Prostate gland (tissue), 2 donors: ENCODE measurements at regions not wholly inside any gene's neighbourhood (a gene's known extent, or its start where the extent isn't known, plus 50 kb on each side); places are given as distances from the start of the nearest gene placed in this dataset.

Experiments
- CTCF ChIP-seq, 4 experiments: fragments of 200-600 bp in 2 of 4; fragments of 450-650 bp in 2 of 4; sonication (generic) in 2 of 4; IDR thresholded peaks; 1 replicate in 3 of 4; 2 replicates in 1 of 4; pipeline ENCODE4 v1.5.1; 2016 to 2019; ENCODE audit warnings: antibody characterized with exemption in 4 of 4, mild to moderate bottlenecking in 2 of 4, moderate library complexity in 2 of 4
- POLR2A ChIP-seq: fragments of 450-650 bp; IDR thresholded peaks from one replicate; pipeline ENCODE4 v1.6.1; 2016; ENCODE audit warnings: antibody characterized with exemption, mild to moderate bottlenecking
- POLR2AphosphoS5 ChIP-seq: sonication (generic); formaldehyde crosslinking; IDR thresholded peaks from one replicate; pipeline ENCODE4 v1.6.1; 2017; ENCODE audit warnings: antibody characterized with exemption

GRCh38 chr11:107222916-107223460 lies 204.7 kb upstream of the GUCY1A2 start:
- no peak for TF ChIP-seq POLR2A
- no peak for TF ChIP-seq CTCF (IDR thresholded peaks at IDR 0.05)
- TF ChIP-seq POLR2AphosphoS5, result no peak
